ENCODE measurements at regions not wholly inside any gene's neighbourhood (a gene's known extent, or its start where the extent isn't known, plus 50 kb on each side); places are given as distances from the start of the nearest gene placed in this dataset.

DNA sequence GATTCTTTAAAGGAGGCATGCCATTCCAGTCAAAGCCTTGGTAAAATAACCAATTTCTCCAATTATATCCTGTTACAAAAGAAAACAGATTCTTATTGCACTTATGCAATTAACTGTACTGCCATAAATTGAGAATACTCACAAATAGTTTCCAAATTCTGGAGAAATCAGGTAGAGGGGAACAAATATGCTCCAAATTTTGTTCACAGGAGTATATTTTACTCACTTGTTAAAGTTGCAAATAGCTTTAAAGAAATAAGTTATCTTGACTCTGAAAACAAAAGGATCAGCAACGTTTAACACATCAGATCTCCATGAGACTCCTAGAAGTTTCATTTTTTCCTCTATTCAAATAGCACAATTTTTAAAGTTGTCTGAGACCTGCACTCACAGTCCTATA, 712.1 kb upstream of the ARRDC4 start:
- no peaks in the 10 kb centered on the region for H3K9me3 ChIP-seq (ENCODE audit: control insufficient read depth, insufficient read depth, low read depth, low read length)
- no peak overlapping the region for H3K27ac ChIP-seq (ENCODE audit: extremely low read depth, low read depth, low read length)
- no peak overlapping the region for H3K4me3 ChIP-seq (ENCODE audit: low read depth, low read length)
- POLR2A ChIA-PET: no interaction called here
- peak; percentile 97 for TF ChIP-seq SETDB1 (IDR thresholded peaks at IDR 0.05; ENCODE audit: insufficient read length, low read length)
- no peak for TF ChIP-seq ZNF311 (tag by site-specific recombination; IDR thresholded peaks at IDR 0.05; ENCODE audit: borderline replicate concordance)
- TF ChIP-seq ZNF138 (tag by site-specific recombination; IDR thresholded peaks at IDR 0.05; ENCODE audit: borderline replicate concordance): no peak
- no peak for TF ChIP-seq ZNF202 (tag by site-specific recombination; IDR thresholded peaks at IDR 0.05; ENCODE audit: borderline replicate concordance)
- H3K4me1 ChIP-seq (ENCODE audit: control insufficient read depth, insufficient read depth, low read length): no peaks in the 10 kb centered on the region
- no peaks in the 10 kb centered on the region for H3K36me3 ChIP-seq (ENCODE audit: control insufficient read depth in 2 of 2, insufficient read depth in 1 of 2, low read length in 2 of 2)
- CTCF ChIA-PET: interaction anchor here (0.6 kb wide), 1 partner anchor 21 kb away, joined by 4 read pairs; no protein-coding TSS in a partner anchor

DNA sequence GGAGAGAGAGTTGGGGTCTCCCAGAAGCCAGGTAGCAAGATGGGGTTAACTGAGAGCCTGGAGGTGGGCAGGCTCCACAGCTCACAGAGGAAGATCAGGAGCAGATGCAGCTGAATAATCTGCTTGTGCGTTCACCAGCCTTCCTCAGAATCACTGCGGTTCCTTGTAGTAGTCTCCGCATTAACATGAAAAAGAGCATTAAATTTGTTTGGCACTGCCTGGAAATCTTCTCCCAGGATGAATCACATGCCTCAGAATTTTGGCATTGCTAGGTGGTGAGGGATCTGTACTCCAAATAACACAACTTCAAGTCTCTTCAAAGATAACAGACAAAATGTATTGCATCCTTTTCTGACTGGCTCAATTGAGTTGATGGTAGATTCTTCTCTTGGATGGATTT, 700.6 kb upstream of the ARRDC4 start:
- Histone ChIP-seq H3K27ac (ENCODE audit: extremely low read depth, low read depth, low read length) (no peak overlapping the region), H3K4me3 (ENCODE audit: low read depth, low read length) (no peak overlapping the region), H3K9me3 (ENCODE audit: control insufficient read depth, insufficient read depth, low read depth, low read length) (no peaks in the 10 kb centered on the region), H3K4me1 (ENCODE audit: control insufficient read depth, insufficient read depth, low read length) (no peaks in the 10 kb centered on the region), H3K36me3 (ENCODE audit: control insufficient read depth in 2 of 2, insufficient read depth in 1 of 2, low read length in 2 of 2) (no peaks in the 10 kb centered on the region)
- ChIA-PET POLR2A (interaction anchor here (0.6 kb wide), 1 partner anchor 14 kb away, joined by 4 read pairs; no protein-coding TSS in a partner anchor), CTCF (interaction anchor here (0.6 kb wide), 1 partner anchor 120 kb away, joined by 3 read pairs; no protein-coding TSS in a partner anchor)
- no peak for TF ChIP-seq ZNF391 (tag by site-specific recombination; IDR thresholded peaks at IDR 0.05; ENCODE audit: borderline replicate concordance, low read depth)

DNA sequence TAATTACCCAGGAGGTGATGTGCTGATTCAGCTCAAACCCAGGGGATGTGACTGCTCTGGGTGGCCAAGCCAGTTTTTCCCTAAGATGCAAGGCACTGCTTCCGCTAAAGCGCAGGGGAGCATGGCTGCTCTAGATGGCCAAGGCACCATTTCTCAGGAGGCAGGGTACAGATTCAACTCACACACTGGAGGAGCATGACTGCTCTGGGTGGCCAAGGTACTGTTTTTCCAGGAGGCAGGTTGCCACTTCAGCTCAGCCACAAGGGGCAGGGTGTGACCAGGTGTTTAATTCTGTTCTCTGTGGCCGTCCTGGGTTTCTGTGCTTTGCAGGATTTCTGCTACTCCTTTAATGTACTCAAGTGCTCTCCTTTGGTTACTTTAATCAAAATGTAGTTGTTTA, 659.3 kb upstream of the ARRDC4 start:
- no peaks in the 10 kb centered on the region for H3K4me1 ChIP-seq (ENCODE audit: control insufficient read depth, insufficient read depth, low read length)
- H3K4me3 ChIP-seq (ENCODE audit: low read depth, low read length): no peak overlapping the region
- no peaks in the 10 kb centered on the region for H3K36me3 ChIP-seq (ENCODE audit: control insufficient read depth in 2 of 2, insufficient read depth in 1 of 2, low read length in 2 of 2)
- no peak for TF ChIP-seq ZNF837 (tag by site-specific recombination; IDR thresholded peaks at IDR 0.05)
- TF ChIP-seq ZBTB21 (tag by site-specific recombination; IDR thresholded peaks at IDR 0.05): no peak
- no peak for TF ChIP-seq ZNF140 (tag by site-specific recombination; IDR thresholded peaks at IDR 0.05)
- TF ChIP-seq, protein P1, sequence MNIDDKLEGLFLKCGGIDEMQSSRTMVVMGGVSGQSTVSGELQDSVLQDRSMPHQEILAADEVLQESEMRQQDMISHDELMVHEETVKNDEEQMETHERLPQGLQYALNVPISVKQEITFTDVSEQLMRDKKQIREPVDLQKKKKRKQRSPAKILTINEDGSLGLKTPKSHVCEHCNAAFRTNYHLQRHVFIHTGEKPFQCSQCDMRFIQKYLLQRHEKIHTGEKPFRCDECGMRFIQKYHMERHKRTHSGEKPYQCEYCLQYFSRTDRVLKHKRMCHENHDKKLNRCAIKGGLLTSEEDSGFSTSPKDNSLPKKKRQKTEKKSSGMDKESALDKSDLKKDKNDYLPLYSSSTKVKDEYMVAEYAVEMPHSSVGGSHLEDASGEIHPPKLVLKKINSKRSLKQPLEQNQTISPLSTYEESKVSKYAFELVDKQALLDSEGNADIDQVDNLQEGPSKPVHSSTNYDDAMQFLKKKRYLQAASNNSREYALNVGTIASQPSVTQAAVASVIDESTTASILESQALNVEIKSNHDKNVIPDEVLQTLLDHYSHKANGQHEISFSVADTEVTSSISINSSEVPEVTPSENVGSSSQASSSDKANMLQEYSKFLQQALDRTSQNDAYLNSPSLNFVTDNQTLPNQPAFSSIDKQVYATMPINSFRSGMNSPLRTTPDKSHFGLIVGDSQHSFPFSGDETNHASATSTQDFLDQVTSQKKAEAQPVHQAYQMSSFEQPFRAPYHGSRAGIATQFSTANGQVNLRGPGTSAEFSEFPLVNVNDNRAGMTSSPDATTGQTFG (tag by site-specific recombination; IDR thresholded peaks at IDR 0.05; ENCODE audit: borderline replicate concordance): no peak
- TF ChIP-seq SP2 (tag by site-specific recombination; IDR thresholded peaks at IDR 0.05): no peak
- TF ChIP-seq, protein P2, sequence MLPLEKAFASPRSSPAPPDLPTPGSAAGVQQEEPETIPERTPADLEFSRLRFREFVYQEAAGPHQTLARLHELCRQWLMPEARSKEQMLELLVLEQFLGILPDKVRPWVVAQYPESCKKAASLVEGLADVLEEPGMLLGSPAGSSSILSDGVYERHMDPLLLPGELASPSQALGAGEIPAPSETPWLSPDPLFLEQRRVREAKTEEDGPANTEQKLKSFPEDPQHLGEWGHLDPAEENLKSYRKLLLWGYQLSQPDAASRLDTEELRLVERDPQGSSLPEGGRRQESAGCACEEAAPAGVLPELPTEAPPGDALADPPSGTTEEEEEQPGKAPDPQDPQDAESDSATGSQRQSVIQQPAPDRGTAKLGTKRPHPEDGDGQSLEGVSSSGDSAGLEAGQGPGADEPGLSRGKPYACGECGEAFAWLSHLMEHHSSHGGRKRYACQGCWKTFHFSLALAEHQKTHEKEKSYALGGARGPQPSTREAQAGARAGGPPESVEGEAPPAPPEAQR (tag by site-specific recombination; IDR thresholded peaks at IDR 0.05): no peak
- TF ChIP-seq ZNF341 (tag by site-specific recombination; IDR thresholded peaks at IDR 0.05; ENCODE audit: low read depth): no peak
- TF ChIP-seq, protein P3, sequence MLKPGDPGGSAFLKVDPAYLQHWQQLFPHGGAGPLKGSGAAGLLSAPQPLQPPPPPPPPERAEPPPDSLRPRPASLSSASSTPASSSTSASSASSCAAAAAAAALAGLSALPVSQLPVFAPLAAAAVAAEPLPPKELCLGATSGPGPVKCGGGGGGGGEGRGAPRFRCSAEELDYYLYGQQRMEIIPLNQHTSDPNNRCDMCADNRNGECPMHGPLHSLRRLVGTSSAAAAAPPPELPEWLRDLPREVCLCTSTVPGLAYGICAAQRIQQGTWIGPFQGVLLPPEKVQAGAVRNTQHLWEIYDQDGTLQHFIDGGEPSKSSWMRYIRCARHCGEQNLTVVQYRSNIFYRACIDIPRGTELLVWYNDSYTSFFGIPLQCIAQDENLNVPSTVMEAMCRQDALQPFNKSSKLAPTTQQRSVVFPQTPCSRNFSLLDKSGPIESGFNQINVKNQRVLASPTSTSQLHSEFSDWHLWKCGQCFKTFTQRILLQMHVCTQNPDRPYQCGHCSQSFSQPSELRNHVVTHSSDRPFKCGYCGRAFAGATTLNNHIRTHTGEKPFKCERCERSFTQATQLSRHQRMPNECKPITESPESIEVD (tag by site-specific recombination; IDR thresholded peaks at IDR 0.05): no peak
- TF ChIP-seq ZNF248 (tag by site-specific recombination; IDR thresholded peaks at IDR 0.05): no peak
- no peak for TF ChIP-seq PRDM1 (tag by site-specific recombination; IDR thresholded peaks at IDR 0.05)
- no peak for TF ChIP-seq ZNF768 (tag by site-specific recombination; IDR thresholded peaks at IDR 0.05)
- TF ChIP-seq, protein P4, sequence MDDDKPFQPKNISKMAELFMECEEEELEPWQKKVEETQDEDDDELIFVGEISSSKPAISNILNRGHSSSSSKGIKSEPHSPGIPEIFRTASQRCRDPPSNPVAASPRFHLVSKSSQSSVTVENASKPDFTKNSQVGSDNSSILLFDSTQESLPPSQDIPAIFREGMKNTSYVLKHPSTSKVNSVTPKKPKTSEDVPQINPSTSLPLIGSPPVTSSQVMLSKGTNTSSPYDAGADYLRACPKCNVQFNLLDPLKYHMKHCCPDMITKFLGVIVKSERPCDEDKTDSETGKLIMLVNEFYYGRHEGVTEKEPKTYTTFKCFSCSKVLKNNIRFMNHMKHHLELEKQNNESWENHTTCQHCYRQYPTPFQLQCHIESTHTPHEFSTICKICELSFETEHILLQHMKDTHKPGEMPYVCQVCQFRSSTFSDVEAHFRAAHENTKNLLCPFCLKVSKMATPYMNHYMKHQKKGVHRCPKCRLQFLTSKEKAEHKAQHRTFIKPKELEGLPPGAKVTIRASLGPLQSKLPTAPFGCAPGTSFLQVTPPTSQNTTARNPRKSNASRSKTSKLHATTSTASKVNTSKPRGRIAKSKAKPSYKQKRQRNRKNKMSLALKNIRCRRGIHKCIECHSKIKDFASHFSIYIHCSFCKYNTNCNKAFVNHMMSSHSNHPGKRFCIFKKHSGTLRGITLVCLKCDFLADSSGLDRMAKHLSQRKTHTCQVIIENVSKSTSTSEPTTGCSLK (tag by site-specific recombination; IDR thresholded peaks at IDR 0.05): no peak
- TF ChIP-seq WT1 (tag by site-specific recombination; IDR thresholded peaks at IDR 0.05): no peak
- TF ChIP-seq FEZF1 (tag by site-specific recombination; IDR thresholded peaks at IDR 0.05): no peak
- ChIA-PET CTCF (interaction anchor here (0.6 kb wide), 1 partner anchor 444 kb away, joined by 5 read pairs; no protein-coding TSS in a partner anchor), POLR2A (no interaction called here)
- no peaks in the 10 kb centered on the region for H3K9me3 ChIP-seq (ENCODE audit: control insufficient read depth, insufficient read depth, low read depth, low read length)
- no peak overlapping the region for H3K27ac ChIP-seq (ENCODE audit: extremely low read depth, low read depth, low read length)

All from HEK293 (cell line).